Gastroesophageal sphincter (tissue), 3 donors: ENCODE measurements at regions not wholly inside any gene's neighbourhood (a gene's known extent, or its start where the extent isn't known, plus 50 kb on each side); places are given as distances from the start of the nearest gene placed in this dataset.

Source experiments
- POLR2AphosphoS5 ChIP-seq: sonication (generic); formaldehyde crosslinking; IDR thresholded peaks from one replicate; pipeline ENCODE4 v1.6.1; 2017; ENCODE audit warnings: antibody characterized with exemption
- TF ChIP-seq, protein P1 (sequence below), 4 experiments: fragments of 200-600 bp in 2 of 4; fragments of 450-650 bp in 2 of 4; sonication (generic) in 1 of 4; IDR thresholded peaks; one replicate each; pipeline ENCODE4 v1.5.1; 2017 to 2019; ENCODE audit warnings: antibody characterized with exemption in 4 of 4, mild to moderate bottlenecking in 2 of 4, moderate library complexity in 2 of 4

- TF ChIP-seq, protein P1, sequence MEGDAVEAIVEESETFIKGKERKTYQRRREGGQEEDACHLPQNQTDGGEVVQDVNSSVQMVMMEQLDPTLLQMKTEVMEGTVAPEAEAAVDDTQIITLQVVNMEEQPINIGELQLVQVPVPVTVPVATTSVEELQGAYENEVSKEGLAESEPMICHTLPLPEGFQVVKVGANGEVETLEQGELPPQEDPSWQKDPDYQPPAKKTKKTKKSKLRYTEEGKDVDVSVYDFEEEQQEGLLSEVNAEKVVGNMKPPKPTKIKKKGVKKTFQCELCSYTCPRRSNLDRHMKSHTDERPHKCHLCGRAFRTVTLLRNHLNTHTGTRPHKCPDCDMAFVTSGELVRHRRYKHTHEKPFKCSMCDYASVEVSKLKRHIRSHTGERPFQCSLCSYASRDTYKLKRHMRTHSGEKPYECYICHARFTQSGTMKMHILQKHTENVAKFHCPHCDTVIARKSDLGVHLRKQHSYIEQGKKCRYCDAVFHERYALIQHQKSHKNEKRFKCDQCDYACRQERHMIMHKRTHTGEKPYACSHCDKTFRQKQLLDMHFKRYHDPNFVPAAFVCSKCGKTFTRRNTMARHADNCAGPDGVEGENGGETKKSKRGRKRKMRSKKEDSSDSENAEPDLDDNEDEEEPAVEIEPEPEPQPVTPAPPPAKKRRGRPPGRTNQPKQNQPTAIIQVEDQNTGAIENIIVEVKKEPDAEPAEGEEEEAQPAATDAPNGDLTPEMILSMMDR (IDR thresholded peaks at IDR 0.05) = no peak
- TF ChIP-seq POLR2AphosphoS5 = no peak
Measured at GRCh38 chr22:48633996-48634836, 1193.5 kb downstream of the BRD1 start.
